ENCODE measurements at regions not wholly inside any gene's neighbourhood (a gene's known extent, or its start where the extent isn't known, plus 50 kb on each side); places are given as distances from the start of the nearest gene placed in this dataset.

DNA sequence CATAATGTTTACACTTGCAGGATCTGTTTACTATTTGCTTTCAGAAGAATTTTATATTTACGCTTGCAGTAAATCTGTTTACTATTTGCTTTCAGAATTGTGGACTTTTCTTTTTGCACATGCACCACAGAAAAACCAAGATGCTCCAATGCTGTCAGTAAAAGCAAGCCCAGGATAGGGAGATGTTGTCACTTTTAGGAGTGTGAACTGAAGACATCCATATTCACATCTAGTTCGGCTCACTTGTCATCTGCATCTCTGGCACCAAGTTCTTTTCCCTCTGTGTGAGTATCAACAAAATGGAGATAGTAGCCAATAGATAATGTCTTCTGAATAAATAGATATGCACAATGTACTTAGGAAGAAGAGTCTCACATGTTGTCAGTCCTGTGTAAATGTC is 109.3 kb upstream of the MXRA5 start:
- TF ChIP-seq, protein P1, sequence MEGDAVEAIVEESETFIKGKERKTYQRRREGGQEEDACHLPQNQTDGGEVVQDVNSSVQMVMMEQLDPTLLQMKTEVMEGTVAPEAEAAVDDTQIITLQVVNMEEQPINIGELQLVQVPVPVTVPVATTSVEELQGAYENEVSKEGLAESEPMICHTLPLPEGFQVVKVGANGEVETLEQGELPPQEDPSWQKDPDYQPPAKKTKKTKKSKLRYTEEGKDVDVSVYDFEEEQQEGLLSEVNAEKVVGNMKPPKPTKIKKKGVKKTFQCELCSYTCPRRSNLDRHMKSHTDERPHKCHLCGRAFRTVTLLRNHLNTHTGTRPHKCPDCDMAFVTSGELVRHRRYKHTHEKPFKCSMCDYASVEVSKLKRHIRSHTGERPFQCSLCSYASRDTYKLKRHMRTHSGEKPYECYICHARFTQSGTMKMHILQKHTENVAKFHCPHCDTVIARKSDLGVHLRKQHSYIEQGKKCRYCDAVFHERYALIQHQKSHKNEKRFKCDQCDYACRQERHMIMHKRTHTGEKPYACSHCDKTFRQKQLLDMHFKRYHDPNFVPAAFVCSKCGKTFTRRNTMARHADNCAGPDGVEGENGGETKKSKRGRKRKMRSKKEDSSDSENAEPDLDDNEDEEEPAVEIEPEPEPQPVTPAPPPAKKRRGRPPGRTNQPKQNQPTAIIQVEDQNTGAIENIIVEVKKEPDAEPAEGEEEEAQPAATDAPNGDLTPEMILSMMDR (IDR thresholded peaks at IDR 0.05) = no peak
- no peak for TF ChIP-seq POLR2A (IDR thresholded peaks at IDR 0.05)
